Astrocyte (in vitro differentiated cells and primary cell): ENCODE measurements at regions not wholly inside any gene's neighbourhood (a gene's known extent, or its start where the extent isn't known, plus 50 kb on each side); places are given as distances from the start of the nearest gene placed in this dataset.
A peak's percentile ranks its signal among the peaks of the same experiment; 100 is the strongest.

Experiments used
- DNase-seq: peaks from one replicate; pipeline ENCODE4 v3.0.0-alpha.2; 2010; ENCODE audit warnings: low read depth
- FAIRE-seq: peaks from 2 replicates; lab custom pipeline; 2011; peaks lifted over from hg19 to GRCh38; lab: Jason Lieb, UNC
- H2AFZ ChIP-seq: 2 replicates; pipeline ENCODE4 v1.6.0; 2012; ENCODE audit warnings: low read depth, low read length, inconsistent platforms
- H3K27ac ChIP-seq: 2 replicates; pipeline ENCODE4 v1.5.1; 2011; ENCODE audit warnings: low read depth, low read length, inconsistent platforms
- H3K27me3 ChIP-seq: 2 replicates; pipeline ENCODE4 v1.6.0; 2011; ENCODE audit warnings: low read length, inconsistent platforms; ENCODE audit not compliant: insufficient read depth
- H3K36me3 ChIP-seq: 2 replicates; pipeline ENCODE4 v1.5.1; 2011; ENCODE audit warnings: low read length, inconsistent platforms; ENCODE audit not compliant: insufficient read depth
- H3K4me1 ChIP-seq: 2 replicates; pipeline ENCODE4 v1.5.1; 2011; ENCODE audit warnings: low read length, inconsistent platforms; ENCODE audit not compliant: insufficient read depth
- H3K4me2 ChIP-seq: 2 replicates; pipeline ENCODE4 v1.6.0; 2012; ENCODE audit warnings: low read length, inconsistent platforms
- H3K4me3 ChIP-seq: 2 replicates; pipeline ENCODE4 v1.5.1; 2011; ENCODE audit warnings: low read depth, mild to moderate bottlenecking, low read length, inconsistent platforms; ENCODE audit not compliant: insufficient read depth
- H3K79me2 ChIP-seq: 2 replicates; pipeline ENCODE4 v1.6.0; 2012; ENCODE audit warnings: mild to moderate bottlenecking, low read length, inconsistent platforms; ENCODE audit not compliant: insufficient read depth
- H3K9ac ChIP-seq: 2 replicates; pipeline ENCODE4 v1.6.0; 2012; ENCODE audit warnings: mild to moderate bottlenecking, low read length, inconsistent platforms
- H3K9me3 ChIP-seq: 2 replicates; pipeline ENCODE4 v1.5.1; 2012; ENCODE audit warnings: low read depth, mild to moderate bottlenecking, low read length, inconsistent platforms; ENCODE audit not compliant: insufficient read depth
- H4K20me1 ChIP-seq: 2 replicates; pipeline ENCODE4 v1.6.0; 2012; ENCODE audit warnings: low read length, inconsistent platforms; ENCODE audit not compliant: insufficient read depth
- H3K27ac Mint-ChIP-seq: one replicate; pipeline ENCODE4 v1.8.0; 2021; ENCODE audit warnings: mild to moderate bottlenecking, mixed read lengths; ENCODE audit not compliant: unreplicated experiment
- H3K27me3 Mint-ChIP-seq: one replicate; pipeline ENCODE4 v1.8.0; 2021; ENCODE audit warnings: low read depth, mixed read lengths; ENCODE audit not compliant: unreplicated experiment
- H3K36me3 Mint-ChIP-seq: one replicate; pipeline ENCODE4 v1.8.0; 2021; ENCODE audit warnings: low read depth, mixed read lengths; ENCODE audit not compliant: unreplicated experiment
- H3K4me1 Mint-ChIP-seq: one replicate; pipeline ENCODE4 v1.8.0; 2021; ENCODE audit warnings: low read depth, mixed read lengths; ENCODE audit not compliant: unreplicated experiment
- H3K4me3 Mint-ChIP-seq: one replicate; pipeline ENCODE4 v1.8.0; 2021; ENCODE audit warnings: mild to moderate bottlenecking, moderate library complexity, mixed read lengths; ENCODE audit not compliant: unreplicated experiment
- H3K9me3 Mint-ChIP-seq: one replicate; pipeline ENCODE4 v1.8.0; 2021; ENCODE audit warnings: mild to moderate bottlenecking, mixed read lengths; ENCODE audit not compliant: unreplicated experiment
- CTCF ChIP-seq: IDR thresholded peaks from 2 replicates; pipeline ENCODE4 v1.5.1; 2011; ENCODE audit warnings: low read depth, mild to moderate bottlenecking, inconsistent platforms, low read length, moderate library complexity; ENCODE audit not compliant: insufficient read depth
- EZH2 ChIP-seq: IDR thresholded peaks from 2 replicates; pipeline ENCODE4 v1.6.1; 2012; ENCODE audit warnings: mild to moderate bottlenecking, low read length, inconsistent platforms; ENCODE audit not compliant: insufficient read depth

GRCh38 chr1:39090757-39091380 is 64.7 kb downstream of the NDUFS5 start:
- Histone ChIP-seq H3K4me3 (no peak overlapping the region), H3K9me3 (no peaks in the 10 kb centered on the region), H4K20me1 (no peaks in the 10 kb centered on the region), H3K27me3 (no peaks in the 10 kb centered on the region), H3K4me2 (no peak overlapping the region), H3K27ac (no peak overlapping the region), H3K9ac (no peak overlapping the region), H3K4me1 (peaks cover 12% of the 10 kb centered on the region), H2AFZ (no peak overlapping the region), H3K79me2 (no peaks in the 10 kb centered on the region), H3K36me3 (no peaks in the 10 kb centered on the region)
- Mint-ChIP-seq H3K9me3 (no peaks in the 10 kb centered on the region), H3K4me3 (no peak overlapping the region), H3K27me3 (peaks cover 6% of the 10 kb centered on the region), H3K36me3 (no peaks in the 10 kb centered on the region), H3K4me1 (peaks cover 18% of the 10 kb centered on the region), H3K27ac (no peak overlapping the region)
- DNase-seq (no peak), FAIRE-seq (no peak)
- TF ChIP-seq CTCF (no peak), EZH2 (no peak)

GRCh38 chr1:39091845-39092645 is 65.9 kb downstream of the NDUFS5 start:
- Histone ChIP-seq H3K4me2 (no peak overlapping the region), H3K79me2 (no peaks in the 10 kb centered on the region), H3K9me3 (no peaks in the 10 kb centered on the region), H2AFZ (no peak overlapping the region), H3K27me3 (no peaks in the 10 kb centered on the region), H3K27ac (no peak overlapping the region), H3K4me3 (no peak overlapping the region), H4K20me1 (no peaks in the 10 kb centered on the region), H3K36me3 (no peaks in the 10 kb centered on the region), H3K9ac (no peak overlapping the region), H3K4me1 (peaks cover 5% of the 10 kb centered on the region)
- Mint-ChIP-seq H3K27ac (no peak overlapping the region), H3K4me3 (no peak overlapping the region), H3K27me3 (peaks cover 2% of the 10 kb centered on the region), H3K4me1 (peaks cover 9% of the 10 kb centered on the region), H3K9me3 (no peaks in the 10 kb centered on the region), H3K36me3 (no peaks in the 10 kb centered on the region)
- TF ChIP-seq CTCF (peak; percentile 82), EZH2 (no peak)
- FAIRE-seq (peak; percentile 60), DNase-seq (peak; percentile 67)

- H3K4me1 ChIP-seq, result peaks cover 8% of the 10 kb centered on the region
- DNase-seq, result no peak
- no peak overlapping the region for H3K27ac ChIP-seq
- Mint-ChIP-seq H3K27me3 (no peaks in the 10 kb centered on the region), H3K4me3 (no peak overlapping the region), H3K36me3 (peaks cover 2% of the 10 kb centered on the region), H3K9me3 (no peaks in the 10 kb centered on the region), H3K27ac (no peak overlapping the region), H3K4me1 (peaks cover 11% of the 10 kb centered on the region)
- no peak for FAIRE-seq
- no peaks in the 10 kb centered on the region for H3K9me3 ChIP-seq
- no peaks in the 10 kb centered on the region for H3K79me2 ChIP-seq
- TF ChIP-seq CTCF (no peak), EZH2 (no peak)
- no peaks in the 10 kb centered on the region for H3K27me3 ChIP-seq
- no peak overlapping the region for H3K4me2 ChIP-seq
- no peak overlapping the region for H3K9ac ChIP-seq
- no peak overlapping the region for H2AFZ ChIP-seq
- H3K36me3 ChIP-seq, result no peaks in the 10 kb centered on the region
- H4K20me1 ChIP-seq, result no peaks in the 10 kb centered on the region
- H3K4me3 ChIP-seq, result no peak overlapping the region
Measured at GRCh38 chr1:39094685-39095084, 68.5 kb downstream of the NDUFS5 start.
